Activated naive CD4-positive, alpha-beta T cell treated with anti-CD3 and anti-CD28 coated beads, Interleukin-2, amount 10 ng/mL, durations not matched to agents 7 days and 5 days (primary cell): ENCODE measurements at regions not wholly inside any gene's neighbourhood (a gene's known extent, or its start where the extent isn't known, plus 50 kb on each side); places are given as distances from the start of the nearest gene placed in this dataset.
"Not testable (repeated sequence)": the region's sequence is repeated elsewhere in the genome, so short reads cannot be mapped to it uniquely, and the experiment has no call there.

ENCODE experiments used
- CTCF ChIA-PET: fragments of 350-600 bp; sonication (Branson Sonifier 250); formaldehyde crosslinking; loops from one replicate; lab custom pipeline; 2021; ENCODE audit warnings: antibody characterized with exemption; lab: Charles Lee
- DNase-seq: peaks from one replicate; pipeline ENCODE4 v3.0.0-alpha.2; 2020
- H3K27ac Mint-ChIP-seq: one replicate; pipeline ENCODE4 v1.8.0; 2021; ENCODE audit warnings: mild to moderate bottlenecking, moderate library complexity, mixed read lengths
- H3K27me3 Mint-ChIP-seq: one replicate; pipeline ENCODE4 v1.8.0; 2021; ENCODE audit warnings: mild to moderate bottlenecking, mixed read lengths
- H3K36me3 Mint-ChIP-seq: one replicate; pipeline ENCODE4 v1.8.0; 2021; ENCODE audit warnings: mixed read lengths
- H3K4me1 Mint-ChIP-seq: one replicate; pipeline ENCODE4 v1.8.0; 2021; ENCODE audit warnings: mixed read lengths
- H3K4me3 Mint-ChIP-seq: one replicate; pipeline ENCODE4 v1.8.0; 2021; ENCODE audit warnings: mild to moderate bottlenecking, moderate library complexity, mixed read lengths
- H3K9me3 Mint-ChIP-seq: one replicate; pipeline ENCODE4 v1.8.0; 2021; ENCODE audit warnings: mixed read lengths

GRCh38 chr4:43089730-43090129 is 197.2 kb downstream of the GRXCR1 start:
- DNase-seq: no peak
- peaks cover 2% of the 10 kb centered on the region for H3K9me3 Mint-ChIP-seq
- H3K36me3 Mint-ChIP-seq: no peaks in the 10 kb centered on the region
- no peak overlapping the region for H3K27ac Mint-ChIP-seq
- no peak overlapping the region for H3K4me3 Mint-ChIP-seq
- H3K27me3 Mint-ChIP-seq: no peaks in the 10 kb centered on the region
- CTCF ChIA-PET: no interaction called here
- H3K4me1 Mint-ChIP-seq: no peaks in the 10 kb centered on the region

GRCh38 chr4:43103048-43103447 is 210.5 kb downstream of the GRXCR1 start:
- H3K4me1 Mint-ChIP-seq: no peaks in the 10 kb centered on the region

GRCh38 chr4:43112139-43112538 is 219.6 kb downstream of the GRXCR1 start:
- Mint-ChIP-seq H3K4me3 (no peak overlapping the region), H3K9me3 (no peaks in the 10 kb centered on the region), H3K36me3 (no peaks in the 10 kb centered on the region), H3K27ac (no peak overlapping the region), H3K27me3 (no peaks in the 10 kb centered on the region), H3K4me1 (no peaks in the 10 kb centered on the region)
- CTCF ChIA-PET: no interaction called here
- no peak for DNase-seq

More at GRCh38 chr4:43103048-43103447, 210.5 kb downstream of the GRXCR1 start:
- no peak overlapping the region for H3K27ac Mint-ChIP-seq
- DNase-seq: no peak
- CTCF ChIA-PET: interaction anchor here (1.0 kb wide), 1 partner anchor 28 kb away, joined by 3 read pairs; no protein-coding TSS in a partner anchor
- no peaks in the 10 kb centered on the region for H3K27me3 Mint-ChIP-seq
- H3K4me3 Mint-ChIP-seq: no peak overlapping the region
- H3K36me3 Mint-ChIP-seq: no peaks in the 10 kb centered on the region
- H3K9me3 Mint-ChIP-seq: no peaks in the 10 kb centered on the region

GRCh38 chr4:43113196-43113595 is 220.7 kb downstream of the GRXCR1 start:
- Mint-ChIP-seq H3K4me1 (no peaks in the 10 kb centered on the region), H3K9me3 (no peaks in the 10 kb centered on the region), H3K36me3 (no peaks in the 10 kb centered on the region), H3K4me3 (no peak overlapping the region), H3K27me3 (no peaks in the 10 kb centered on the region), H3K27ac (no peak overlapping the region)
- CTCF ChIA-PET: no interaction called here
- no peak for DNase-seq

- no peak overlapping the region for H3K4me3 Mint-ChIP-seq
- H3K36me3 Mint-ChIP-seq: no peaks in the 10 kb centered on the region
- no peak for DNase-seq
- H3K27ac Mint-ChIP-seq: no peak overlapping the region
- H3K9me3 Mint-ChIP-seq: no peaks in the 10 kb centered on the region
- H3K4me1 Mint-ChIP-seq: no peaks in the 10 kb centered on the region
- CTCF ChIA-PET: no interaction called here
- no peaks in the 10 kb centered on the region for H3K27me3 Mint-ChIP-seq
Observed at GRCh38 chr4:43126595-43126994, 234.1 kb downstream of the GRXCR1 start.

GRCh38 chr4:43130228-43131021 is 237.9 kb downstream of the GRXCR1 start:
- CTCF ChIA-PET: interaction anchor here (1.6 kb wide), 1 partner anchor 1499 kb away, joined by 4 read pairs; no protein-coding TSS in a partner anchor
- no peaks in the 10 kb centered on the region for H3K4me1 Mint-ChIP-seq
- H3K36me3 Mint-ChIP-seq: no peaks in the 10 kb centered on the region
- no peak overlapping the region for H3K4me3 Mint-ChIP-seq
- no peaks in the 10 kb centered on the region for H3K9me3 Mint-ChIP-seq
- H3K27me3 Mint-ChIP-seq: no peaks in the 10 kb centered on the region
- no peak for DNase-seq
- H3K27ac Mint-ChIP-seq: no peak overlapping the region

GRCh38 chr4:43132010-43132582 is 239.6 kb downstream of the GRXCR1 start:
- no peak overlapping the region for H3K4me3 Mint-ChIP-seq
- H3K27ac Mint-ChIP-seq: no peak overlapping the region
- CTCF ChIA-PET: interaction anchor here (0.6 to 1.6 kb wide), 6 partner anchors 12 to 1498 kb away, joined by 3 to 4 read pairs (median 3); no protein-coding TSS in a partner anchor
- H3K36me3 Mint-ChIP-seq: no peaks in the 10 kb centered on the region
- no peaks in the 10 kb centered on the region for H3K4me1 Mint-ChIP-seq
- H3K9me3 Mint-ChIP-seq: no peaks in the 10 kb centered on the region
- H3K27me3 Mint-ChIP-seq: no peaks in the 10 kb centered on the region
- peak; percentile 63 for DNase-seq

GRCh38 chr4:43133566-43133965 is 241.1 kb downstream of the GRXCR1 start:
- H3K4me1 Mint-ChIP-seq: no peaks in the 10 kb centered on the region
- no peak for DNase-seq
- H3K9me3 Mint-ChIP-seq: no peaks in the 10 kb centered on the region
- H3K4me3 Mint-ChIP-seq: no peak overlapping the region
- no peaks in the 10 kb centered on the region for H3K27me3 Mint-ChIP-seq
- no peaks in the 10 kb centered on the region for H3K36me3 Mint-ChIP-seq
- CTCF ChIA-PET: no interaction called here
- H3K27ac Mint-ChIP-seq: no peak overlapping the region

GRCh38 chr4:43136752-43137151 is 244.2 kb downstream of the GRXCR1 start:
- CTCF ChIA-PET: no interaction called here
- Mint-ChIP-seq H3K27ac (no peak overlapping the region), H3K4me1 (no peaks in the 10 kb centered on the region), H3K27me3 (no peaks in the 10 kb centered on the region), H3K36me3 (no peaks in the 10 kb centered on the region), H3K9me3 (no peaks in the 10 kb centered on the region), H3K4me3 (no peak overlapping the region)
- DNase-seq: no peak

- no peak for DNase-seq
- no peaks in the 10 kb centered on the region for H3K4me1 Mint-ChIP-seq
- H3K27ac Mint-ChIP-seq: no peak overlapping the region
- H3K4me3 Mint-ChIP-seq: no peak overlapping the region
- H3K9me3 Mint-ChIP-seq: no peaks in the 10 kb centered on the region
- no peaks in the 10 kb centered on the region for H3K27me3 Mint-ChIP-seq
- H3K36me3 Mint-ChIP-seq: no peaks in the 10 kb centered on the region
- CTCF ChIA-PET: no interaction called here
Observed at GRCh38 chr4:43146198-43146597, 253.7 kb downstream of the GRXCR1 start.

GRCh38 chr4:43148481-43148880 is 256.0 kb downstream of the GRXCR1 start:
- DNase-seq: no peak
- H3K27ac Mint-ChIP-seq: no peak overlapping the region
- no peaks in the 10 kb centered on the region for H3K27me3 Mint-ChIP-seq
- no peaks in the 10 kb centered on the region for H3K9me3 Mint-ChIP-seq
- no peak overlapping the region for H3K4me3 Mint-ChIP-seq
- H3K36me3 Mint-ChIP-seq: no peaks in the 10 kb centered on the region
- CTCF ChIA-PET: no interaction called here
- H3K4me1 Mint-ChIP-seq: no peaks in the 10 kb centered on the region

- H3K36me3 Mint-ChIP-seq: no peaks in the 10 kb centered on the region
- H3K27ac Mint-ChIP-seq: no peak overlapping the region
- no peak overlapping the region for H3K4me3 Mint-ChIP-seq
- no peaks in the 10 kb centered on the region for H3K27me3 Mint-ChIP-seq
- DNase-seq: no peak
- H3K9me3 Mint-ChIP-seq: peaks cover 4% of the 10 kb centered on the region
- no peaks in the 10 kb centered on the region for H3K4me1 Mint-ChIP-seq
- CTCF ChIA-PET: no interaction called here
Observed at GRCh38 chr4:43163101-43163792, 270.7 kb downstream of the GRXCR1 start.

- Mint-ChIP-seq H3K27ac (no peak overlapping the region), H3K36me3 (no peaks in the 10 kb centered on the region), H3K4me1 (no peaks in the 10 kb centered on the region), H3K27me3 (no peaks in the 10 kb centered on the region), H3K4me3 (no peak overlapping the region), H3K9me3 (no peaks in the 10 kb centered on the region)
- DNase-seq: no peak
- CTCF ChIA-PET: no interaction called here
Observed at GRCh38 chr4:43189741-43190140, 297.2 kb downstream of the GRXCR1 start.

GRCh38 chr4:43212576-43212975 is 320.1 kb downstream of the GRXCR1 start:
- H3K4me3 Mint-ChIP-seq, CTCF ChIA-PET, H3K27ac Mint-ChIP-seq: not testable (repeated sequence)

More at GRCh38 chr4:43212576-43212975, 320.1 kb downstream of the GRXCR1 start:
- DNase-seq, H3K4me1 Mint-ChIP-seq, H3K36me3 Mint-ChIP-seq, H3K27me3 Mint-ChIP-seq, H3K9me3 Mint-ChIP-seq: not testable (repeated sequence)
